OCI-LY1 (cell line): ENCODE measurements at regions not wholly inside any gene's neighbourhood (a gene's known extent, or its start where the extent isn't known, plus 50 kb on each side); places are given as distances from the start of the nearest gene placed in this dataset.

Experiments
- H2AFZ ChIP-seq: fragments of 200-600 bp; sonication (generic), shearing (Covaris generic); 2 replicates; pipeline ENCODE4 v1.6.0; 2014; ENCODE audit warnings: antibody characterized with exemption, mild to moderate bottlenecking, low read length
- H3F3A ChIP-seq: fragments of 200-600 bp; sonication (generic), shearing (Covaris generic); 2 replicates; pipeline ENCODE4 v1.6.0; 2014; ENCODE audit warnings: mild to moderate bottlenecking, antibody characterized with exemption, low read length, moderate library complexity; ENCODE audit not compliant: insufficient read depth
- H3K27ac ChIP-seq: fragments of 200-600 bp; sonication (generic); 2 replicates; pipeline ENCODE4 v1.5.1; 2014; ENCODE audit warnings: low read length, mixed run types, mild to moderate bottlenecking, low read depth; ENCODE audit not compliant: poor library complexity, severe bottlenecking
- H3K27me3 ChIP-seq: fragments of 200-600 bp; sonication (generic); 2 replicates; pipeline ENCODE4 v1.6.0; 2014; ENCODE audit warnings: antibody characterized with exemption, mild to moderate bottlenecking, low read length, moderate library complexity; ENCODE audit not compliant: insufficient read depth
- H3K36me3 ChIP-seq: fragments of 200-600 bp; sonication (generic); 2 replicates; pipeline ENCODE4 v1.6.1; 2014; ENCODE audit warnings: mild to moderate bottlenecking, antibody characterized with exemption, low read length, moderate library complexity, mixed read lengths; ENCODE audit not compliant: insufficient read depth
- H3K4me1 ChIP-seq: fragments of 200-600 bp; sonication (generic); 2 replicates; pipeline ENCODE4 v1.5.1; 2014; ENCODE audit warnings: mild to moderate bottlenecking, low read length, moderate library complexity; ENCODE audit not compliant: insufficient read depth, severe bottlenecking
- H3K4me2 ChIP-seq: fragments of 200-600 bp; sonication (generic), shearing (Covaris generic); 2 replicates; pipeline ENCODE4 v1.6.1; 2014; ENCODE audit warnings: low read length
- H3K4me3 ChIP-seq: fragments of 200-600 bp; sonication (generic); 2 replicates; pipeline ENCODE4 v1.5.1; 2014; ENCODE audit warnings: low read length, low read depth, mild to moderate bottlenecking, mixed read lengths; ENCODE audit not compliant: poor library complexity, severe bottlenecking
- H3K79me2 ChIP-seq: fragments of 200-600 bp; shearing (Covaris generic); 2 replicates; pipeline ENCODE4 v1.6.1; 2016; ENCODE audit warnings: mixed run types, low read length, mixed read lengths; ENCODE audit not compliant: insufficient read depth
- H3K9ac ChIP-seq: fragments of 200-600 bp; sonication (generic), shearing (Covaris generic); 2 replicates; pipeline ENCODE4 v1.6.1; 2014; ENCODE audit warnings: mild to moderate bottlenecking, low read length, mixed read lengths
- H3K9me2 ChIP-seq: fragments of 200-600 bp; sonication (generic), shearing (Covaris generic); 2 replicates; pipeline ENCODE4 v1.6.1; 2014; ENCODE audit warnings: low read depth, mild to moderate bottlenecking, low read length, mixed read lengths
- H3K9me3 ChIP-seq: fragments of 200-600 bp; shearing (Covaris generic); 2 replicates; pipeline ENCODE4 v1.6.1; 2014; ENCODE audit warnings: low read length, mixed read lengths
- H4K20me1 ChIP-seq: fragments of 200-600 bp; sonication (generic), shearing (Covaris generic); 2 replicates; pipeline ENCODE4 v1.6.0; 2016; ENCODE audit warnings: mild to moderate bottlenecking, low read length; ENCODE audit not compliant: insufficient read depth
- CTCF ChIP-seq: fragments of 200-600 bp; sonication (generic), shearing (Covaris generic); IDR thresholded peaks from 2 replicates; pipeline ENCODE4 v1.5.1; 2017; ENCODE audit warnings: mild to moderate bottlenecking, antibody characterized with exemption, low read length, moderate library complexity, mixed read lengths
- EZH2 ChIP-seq: fragments of 200-600 bp; sonication (generic), shearing (Covaris generic); IDR thresholded peaks from 2 replicates; pipeline ENCODE4 v1.8.0; 2017; ENCODE audit warnings: borderline replicate concordance, mixed run types, mild to moderate bottlenecking, antibody characterized with exemption, low read length, moderate library complexity, mixed read lengths

DNA sequence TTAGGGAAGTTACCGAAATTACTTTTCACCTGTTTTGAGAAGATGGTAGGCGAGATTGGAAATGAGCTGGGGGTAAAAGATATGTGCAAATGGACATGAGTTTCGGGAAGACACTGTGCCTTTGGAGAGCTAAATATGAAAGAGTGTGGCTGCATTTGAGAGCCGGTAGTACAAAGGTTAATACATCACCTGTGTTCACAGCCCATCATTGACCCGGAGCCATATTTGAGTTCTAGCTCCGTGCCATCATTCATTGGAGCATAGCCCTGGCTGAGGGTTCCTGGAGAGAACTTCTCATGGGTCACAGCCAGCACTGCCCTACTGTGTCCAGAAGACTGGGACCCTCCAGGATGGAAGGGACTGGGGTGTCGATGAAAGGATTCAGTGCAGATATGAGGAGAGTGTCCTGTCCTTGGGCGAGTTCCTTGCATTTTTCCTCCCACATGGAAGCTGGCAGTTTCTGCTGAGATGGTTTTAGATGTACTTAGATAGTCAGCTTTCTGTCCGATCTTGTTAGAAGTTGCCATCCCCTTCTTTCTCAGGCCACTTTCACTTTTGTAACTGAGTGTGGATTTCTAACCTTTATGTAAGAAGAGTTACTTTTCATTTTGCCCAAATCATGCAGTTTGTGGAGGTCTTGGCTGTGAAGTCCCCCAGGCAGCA is 138.8 kb downstream of the JCAD start:
- no peaks in the 10 kb centered on the region for H3K36me3 ChIP-seq
- H3K9me3 ChIP-seq: no peaks in the 10 kb centered on the region
- TF ChIP-seq CTCF: no peak
- no peak for TF ChIP-seq EZH2
- no peaks in the 10 kb centered on the region for H3K27me3 ChIP-seq
- no peak overlapping the region for H3K9ac ChIP-seq
- H2AFZ ChIP-seq: no peak overlapping the region
- no peaks in the 10 kb centered on the region for H3K9me2 ChIP-seq
- no peaks in the 10 kb centered on the region for H4K20me1 ChIP-seq
- H3K4me1 ChIP-seq: no peaks in the 10 kb centered on the region
- no peak overlapping the region for H3K4me3 ChIP-seq
- H3K4me2 ChIP-seq: no peak overlapping the region
- no peaks in the 10 kb centered on the region for H3K79me2 ChIP-seq
- H3F3A ChIP-seq: no peaks in the 10 kb centered on the region
- no peak overlapping the region for H3K27ac ChIP-seq

GRCh38 chr10:29918623-29919400 is 140.6 kb downstream of the JCAD start:
- Histone ChIP-seq H3K36me3 (no peaks in the 10 kb centered on the region), H3K9me2 (no peaks in the 10 kb centered on the region), H3K27ac (no peak overlapping the region), H2AFZ (no peak overlapping the region), H3F3A (no peaks in the 10 kb centered on the region), H3K4me3 (no peak overlapping the region), H3K79me2 (no peaks in the 10 kb centered on the region), H4K20me1 (no peaks in the 10 kb centered on the region), H3K27me3 (no peaks in the 10 kb centered on the region), H3K4me1 (no peaks in the 10 kb centered on the region), H3K9me3 (no peaks in the 10 kb centered on the region), H3K4me2 (no peak overlapping the region), H3K9ac (no peak overlapping the region)
- TF ChIP-seq EZH2 (no peak), CTCF (no peak)

GRCh38 chr10:29917311-29917710 is 142.1 kb downstream of the JCAD start:
- H3K79me2 ChIP-seq: no peaks in the 10 kb centered on the region
- H3F3A ChIP-seq: no peaks in the 10 kb centered on the region
- H2AFZ ChIP-seq: no peak overlapping the region
- H3K36me3 ChIP-seq: no peaks in the 10 kb centered on the region
- H3K9me3 ChIP-seq: no peaks in the 10 kb centered on the region
- TF ChIP-seq EZH2 (no peak), CTCF (no peak)
- H4K20me1 ChIP-seq: no peaks in the 10 kb centered on the region
- H3K4me2 ChIP-seq: no peak overlapping the region
- no peak overlapping the region for H3K9ac ChIP-seq
- no peak overlapping the region for H3K27ac ChIP-seq
- H3K27me3 ChIP-seq: no peaks in the 10 kb centered on the region
- H3K4me1 ChIP-seq: no peaks in the 10 kb centered on the region
- H3K9me2 ChIP-seq: no peaks in the 10 kb centered on the region
- H3K4me3 ChIP-seq: no peak overlapping the region
